ENCODE measurements at regions not wholly inside any gene's neighbourhood (a gene's known extent, or its start where the extent isn't known, plus 50 kb on each side); places are given as distances from the start of the nearest gene placed in this dataset.

- TF ChIP-seq, protein P1, sequence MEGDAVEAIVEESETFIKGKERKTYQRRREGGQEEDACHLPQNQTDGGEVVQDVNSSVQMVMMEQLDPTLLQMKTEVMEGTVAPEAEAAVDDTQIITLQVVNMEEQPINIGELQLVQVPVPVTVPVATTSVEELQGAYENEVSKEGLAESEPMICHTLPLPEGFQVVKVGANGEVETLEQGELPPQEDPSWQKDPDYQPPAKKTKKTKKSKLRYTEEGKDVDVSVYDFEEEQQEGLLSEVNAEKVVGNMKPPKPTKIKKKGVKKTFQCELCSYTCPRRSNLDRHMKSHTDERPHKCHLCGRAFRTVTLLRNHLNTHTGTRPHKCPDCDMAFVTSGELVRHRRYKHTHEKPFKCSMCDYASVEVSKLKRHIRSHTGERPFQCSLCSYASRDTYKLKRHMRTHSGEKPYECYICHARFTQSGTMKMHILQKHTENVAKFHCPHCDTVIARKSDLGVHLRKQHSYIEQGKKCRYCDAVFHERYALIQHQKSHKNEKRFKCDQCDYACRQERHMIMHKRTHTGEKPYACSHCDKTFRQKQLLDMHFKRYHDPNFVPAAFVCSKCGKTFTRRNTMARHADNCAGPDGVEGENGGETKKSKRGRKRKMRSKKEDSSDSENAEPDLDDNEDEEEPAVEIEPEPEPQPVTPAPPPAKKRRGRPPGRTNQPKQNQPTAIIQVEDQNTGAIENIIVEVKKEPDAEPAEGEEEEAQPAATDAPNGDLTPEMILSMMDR (IDR thresholded peaks at IDR 0.05; ENCODE audit: extremely low read depth, low read depth, low read length) = no peak
- H3K4me1 ChIP-seq (ENCODE audit: insufficient read depth, low read length) = no peaks in the 10 kb centered on the region
- H3K4me3 ChIP-seq (ENCODE audit: insufficient read depth, low read length) = no peak overlapping the region
- no peak overlapping the region for H2AFZ ChIP-seq (ENCODE audit: low read length)
- no peaks in the 10 kb centered on the region for H3K9me3 ChIP-seq (ENCODE audit: low read depth, low read length)
- no peaks in the 10 kb centered on the region for H3K36me3 ChIP-seq (ENCODE audit: insufficient read depth, low read length)
- H4K20me1 ChIP-seq (ENCODE audit: insufficient read depth, low read length) = no peaks in the 10 kb centered on the region
- no peak overlapping the region for H3K4me2 ChIP-seq (ENCODE audit: insufficient read depth, low read length)
- H3K27ac ChIP-seq (ENCODE audit: low read depth, low read length) = no peak overlapping the region
- H3K27me3 ChIP-seq (ENCODE audit: insufficient read depth, low read length) = no peaks in the 10 kb centered on the region
- H3K79me2 ChIP-seq (ENCODE audit: insufficient read depth, low read length) = no peaks in the 10 kb centered on the region
- no peak for DNase-seq (ENCODE audit: insufficient read length, low spot score, missing footprints)
Measured at GRCh38 chr11:134678744-134679143, 266.7 kb upstream of the B3GAT1 start.

GRCh38 chr11:134677891-134678551, 266.0 kb upstream of the B3GAT1 start:
- Histone ChIP-seq H2AFZ (ENCODE audit: low read length) (no peak overlapping the region), H3K4me2 (ENCODE audit: insufficient read depth, low read length) (no peak overlapping the region), H3K79me2 (ENCODE audit: insufficient read depth, low read length) (no peaks in the 10 kb centered on the region), H3K36me3 (ENCODE audit: insufficient read depth, low read length) (no peaks in the 10 kb centered on the region), H4K20me1 (ENCODE audit: insufficient read depth, low read length) (no peaks in the 10 kb centered on the region), H3K27ac (ENCODE audit: low read depth, low read length) (no peak overlapping the region), H3K4me3 (ENCODE audit: insufficient read depth, low read length) (no peak overlapping the region), H3K9me3 (ENCODE audit: low read depth, low read length) (no peaks in the 10 kb centered on the region), H3K27me3 (ENCODE audit: insufficient read depth, low read length) (no peaks in the 10 kb centered on the region), H3K4me1 (ENCODE audit: insufficient read depth, low read length) (no peaks in the 10 kb centered on the region)
- no peak for DNase-seq (ENCODE audit: insufficient read length, low spot score, missing footprints)
- TF ChIP-seq, protein P1 (IDR thresholded peaks at IDR 0.05; ENCODE audit: extremely low read depth, low read depth, low read length) = no peak

GRCh38 chr11:134677397-134677822, 265.4 kb upstream of the B3GAT1 start:
- no peak for DNase-seq (ENCODE audit: insufficient read length, low spot score, missing footprints)
- H3K9me3 ChIP-seq (ENCODE audit: low read depth, low read length) = no peaks in the 10 kb centered on the region
- H3K4me3 ChIP-seq (ENCODE audit: insufficient read depth, low read length) = no peak overlapping the region
- TF ChIP-seq, protein P1 (IDR thresholded peaks at IDR 0.05; ENCODE audit: extremely low read depth, low read depth, low read length) = no peak
- no peak overlapping the region for H2AFZ ChIP-seq (ENCODE audit: low read length)
- no peaks in the 10 kb centered on the region for H3K36me3 ChIP-seq (ENCODE audit: insufficient read depth, low read length)
- no peaks in the 10 kb centered on the region for H3K4me1 ChIP-seq (ENCODE audit: insufficient read depth, low read length)
- H4K20me1 ChIP-seq (ENCODE audit: insufficient read depth, low read length) = no peaks in the 10 kb centered on the region
- no peak overlapping the region for H3K4me2 ChIP-seq (ENCODE audit: insufficient read depth, low read length)
- no peaks in the 10 kb centered on the region for H3K79me2 ChIP-seq (ENCODE audit: insufficient read depth, low read length)
- no peaks in the 10 kb centered on the region for H3K27me3 ChIP-seq (ENCODE audit: insufficient read depth, low read length)
- H3K27ac ChIP-seq (ENCODE audit: low read depth, low read length) = no peak overlapping the region

- H3K27me3 ChIP-seq (ENCODE audit: insufficient read depth, low read length) = no peaks in the 10 kb centered on the region
- DNase-seq (ENCODE audit: insufficient read length, low spot score, missing footprints) = no peak
- no peak overlapping the region for H3K4me2 ChIP-seq (ENCODE audit: insufficient read depth, low read length)
- H3K9me3 ChIP-seq (ENCODE audit: low read depth, low read length) = no peaks in the 10 kb centered on the region
- H3K79me2 ChIP-seq (ENCODE audit: insufficient read depth, low read length) = no peaks in the 10 kb centered on the region
- no peak overlapping the region for H3K27ac ChIP-seq (ENCODE audit: low read depth, low read length)
- no peaks in the 10 kb centered on the region for H3K4me1 ChIP-seq (ENCODE audit: insufficient read depth, low read length)
- TF ChIP-seq, protein P1 (IDR thresholded peaks at IDR 0.05; ENCODE audit: extremely low read depth, low read depth, low read length) = no peak
- H2AFZ ChIP-seq (ENCODE audit: low read length) = no peak overlapping the region
- H4K20me1 ChIP-seq (ENCODE audit: insufficient read depth, low read length) = no peaks in the 10 kb centered on the region
- H3K4me3 ChIP-seq (ENCODE audit: insufficient read depth, low read length) = no peak overlapping the region
- H3K36me3 ChIP-seq (ENCODE audit: insufficient read depth, low read length) = no peaks in the 10 kb centered on the region
Measured at GRCh38 chr11:134676516-134677287, 264.7 kb upstream of the B3GAT1 start.

Data from osteoblast (primary cell).